ENCODE measurements at regions not wholly inside any gene's neighbourhood (a gene's known extent, or its start where the extent isn't known, plus 50 kb on each side); places are given as distances from the start of the nearest gene placed in this dataset.

DNA sequence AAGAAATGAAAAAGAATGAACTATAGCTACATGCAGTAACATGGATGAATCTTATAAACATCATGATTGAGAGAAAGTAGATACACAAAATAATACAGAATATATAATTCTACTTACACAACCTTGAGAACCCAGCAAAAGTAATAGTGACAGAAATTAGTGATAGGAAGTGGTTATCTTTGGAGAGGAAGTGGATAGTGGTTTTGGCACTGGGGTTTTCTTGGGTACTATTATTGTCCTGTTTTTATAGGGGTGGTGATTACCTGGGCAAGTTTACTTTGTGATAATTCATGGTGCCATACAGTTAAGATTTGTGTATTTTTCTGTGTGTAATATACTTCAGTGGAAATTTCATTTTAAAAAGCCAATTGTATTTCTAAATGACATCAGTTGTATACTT, 352.7 kb downstream of the AEBP2 start:
- Histone ChIP-seq H3K27ac (ENCODE audit: low read depth in 1 of 2, low read length in 2 of 2) (no peak overlapping the region), H3K4me1 (ENCODE audit: insufficient read depth, low read length) (no peaks in the 10 kb centered on the region), H3K27me3 (ENCODE audit: control insufficient read depth in 1 of 2, insufficient read depth in 2 of 2, low read length in 2 of 2) (no peaks in the 10 kb centered on the region), H3K36me3 (ENCODE audit: insufficient read depth, low read length) (no peaks in the 10 kb centered on the region), H3K9me3 (ENCODE audit: control insufficient read depth in 1 of 2, insufficient read depth in 1 of 2, low read length in 2 of 2) (no peaks in the 10 kb centered on the region), H3K4me3 (ENCODE audit: low read length) (no peak overlapping the region)
- CTCF ChIA-PET: no interaction called here
- Mint-ChIP-seq H3K27me3 (no peaks in the 10 kb centered on the region), H3K27ac (no peak overlapping the region), H3K4me3 (no peak overlapping the region), H3K36me3 (ENCODE audit: low read depth) (no peaks in the 10 kb centered on the region), H3K9me3 (no peaks in the 10 kb centered on the region), H3K4me1 (ENCODE audit: low read depth) (peaks cover 17% of the 10 kb centered on the region)
- peak in 2 of 14 experiments; percentile 6 to 72 for DNase-seq
- TF ChIP-seq, protein P1, sequence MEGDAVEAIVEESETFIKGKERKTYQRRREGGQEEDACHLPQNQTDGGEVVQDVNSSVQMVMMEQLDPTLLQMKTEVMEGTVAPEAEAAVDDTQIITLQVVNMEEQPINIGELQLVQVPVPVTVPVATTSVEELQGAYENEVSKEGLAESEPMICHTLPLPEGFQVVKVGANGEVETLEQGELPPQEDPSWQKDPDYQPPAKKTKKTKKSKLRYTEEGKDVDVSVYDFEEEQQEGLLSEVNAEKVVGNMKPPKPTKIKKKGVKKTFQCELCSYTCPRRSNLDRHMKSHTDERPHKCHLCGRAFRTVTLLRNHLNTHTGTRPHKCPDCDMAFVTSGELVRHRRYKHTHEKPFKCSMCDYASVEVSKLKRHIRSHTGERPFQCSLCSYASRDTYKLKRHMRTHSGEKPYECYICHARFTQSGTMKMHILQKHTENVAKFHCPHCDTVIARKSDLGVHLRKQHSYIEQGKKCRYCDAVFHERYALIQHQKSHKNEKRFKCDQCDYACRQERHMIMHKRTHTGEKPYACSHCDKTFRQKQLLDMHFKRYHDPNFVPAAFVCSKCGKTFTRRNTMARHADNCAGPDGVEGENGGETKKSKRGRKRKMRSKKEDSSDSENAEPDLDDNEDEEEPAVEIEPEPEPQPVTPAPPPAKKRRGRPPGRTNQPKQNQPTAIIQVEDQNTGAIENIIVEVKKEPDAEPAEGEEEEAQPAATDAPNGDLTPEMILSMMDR (IDR thresholded peaks at IDR 0.05): no peak
- intact Hi-C loops (cut with DNase I, micrococcal nuclease): no loop called here
- POLR2A ChIA-PET: no interaction called here
- ATAC-seq (ENCODE audit: poor library complexity): no peak

DNA sequence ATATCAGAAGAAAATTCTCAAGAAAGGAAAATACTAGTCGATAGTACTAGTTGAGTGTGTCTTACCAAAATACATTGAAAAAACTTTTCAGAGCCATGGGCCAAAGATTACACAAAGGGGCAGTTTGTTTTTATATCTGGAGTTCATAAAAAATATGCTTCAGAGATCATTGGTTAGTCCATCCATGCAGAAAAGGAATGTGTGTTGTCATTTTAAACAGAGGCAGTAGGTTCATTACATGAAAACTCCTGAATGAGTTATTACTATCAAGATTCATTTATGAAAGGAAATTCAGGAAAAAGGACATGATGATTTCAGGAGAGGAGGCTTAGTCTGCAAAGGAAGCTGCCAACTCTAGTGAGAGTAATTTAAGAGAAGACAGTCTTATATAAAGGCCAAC, 354.8 kb downstream of the AEBP2 start:
- H3K27ac Mint-ChIP-seq: no peak overlapping the region
- intact Hi-C loops (cut with DNase I, micrococcal nuclease): no loop called here
- TF ChIP-seq, protein P1 (IDR thresholded peaks at IDR 0.05): no peak
- ATAC-seq (ENCODE audit: poor library complexity) (no peak), DNase-seq (no peak)
- no peaks in the 10 kb centered on the region for H3K9me3 Mint-ChIP-seq
- H3K27me3 Mint-ChIP-seq: no peaks in the 10 kb centered on the region
- peaks cover 17% of the 10 kb centered on the region for H3K4me1 Mint-ChIP-seq (ENCODE audit: low read depth)
- ChIA-PET POLR2A (no interaction called here), CTCF (interaction anchor here (0.6 kb wide), 1 partner anchor 80 kb away, joined by 3 read pairs; no protein-coding TSS in a partner anchor)
- H3K4me3 Mint-ChIP-seq: no peak overlapping the region
- peaks cover 0 to 8% of the 10 kb centered on the region in 2 experiments for H3K9me3 ChIP-seq (ENCODE audit: control insufficient read depth in 1 of 2, insufficient read depth in 1 of 2, low read length in 2 of 2)
- no peaks in the 10 kb centered on the region for H3K27me3 ChIP-seq (ENCODE audit: control insufficient read depth in 1 of 2, insufficient read depth in 2 of 2, low read length in 2 of 2)
- no peaks in the 10 kb centered on the region for H3K36me3 ChIP-seq (ENCODE audit: insufficient read depth, low read length)
- H3K27ac ChIP-seq (ENCODE audit: low read depth in 1 of 2, low read length in 2 of 2): no peak overlapping the region
- no peak overlapping the region for H3K4me3 ChIP-seq (ENCODE audit: low read length)
- no peaks in the 10 kb centered on the region for H3K4me1 ChIP-seq (ENCODE audit: insufficient read depth, low read length)
- H3K36me3 Mint-ChIP-seq (ENCODE audit: low read depth): no peaks in the 10 kb centered on the region

DNA sequence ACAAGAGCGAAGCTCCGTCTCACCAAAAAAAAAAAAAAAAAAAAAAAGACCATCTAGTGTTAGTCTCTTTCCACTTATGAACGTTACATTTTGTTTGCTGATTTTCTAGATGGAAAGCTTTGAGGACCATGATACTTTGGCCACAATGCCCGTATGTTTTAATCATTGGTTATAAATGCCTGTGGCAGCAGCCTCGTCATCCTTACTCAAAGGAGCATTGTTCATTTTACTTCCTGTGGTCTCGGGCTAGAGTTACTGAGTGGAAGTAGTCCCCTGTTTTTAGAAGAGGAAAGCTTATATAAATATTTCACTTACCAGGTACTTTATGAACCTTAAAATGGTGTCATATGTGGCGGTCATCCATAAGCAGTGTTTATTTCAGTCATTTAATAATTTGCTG, 359.9 kb downstream of the AEBP2 start:
- TF ChIP-seq, protein P1 (IDR thresholded peaks at IDR 0.05): no peak
- Histone ChIP-seq H3K4me3 (ENCODE audit: low read length) (no peak overlapping the region), H3K27me3 (ENCODE audit: control insufficient read depth in 1 of 2, insufficient read depth in 2 of 2, low read length in 2 of 2) (no peaks in the 10 kb centered on the region), H3K9me3 (ENCODE audit: control insufficient read depth in 1 of 2, insufficient read depth in 1 of 2, low read length in 2 of 2) (peaks cover 0 to 8% of the 10 kb centered on the region in 2 experiments), H3K36me3 (ENCODE audit: insufficient read depth, low read length) (no peaks in the 10 kb centered on the region), H3K27ac (ENCODE audit: low read depth in 1 of 2, low read length in 2 of 2) (no peak overlapping the region), H3K4me1 (ENCODE audit: insufficient read depth, low read length) (no peaks in the 10 kb centered on the region)
- no peaks in the 10 kb centered on the region for H3K9me3 Mint-ChIP-seq
- CTCF ChIA-PET: no interaction called here
- H3K27ac Mint-ChIP-seq: no peak overlapping the region
- H3K4me3 Mint-ChIP-seq: no peak overlapping the region
- no peak for ATAC-seq (ENCODE audit: poor library complexity)
- no peaks in the 10 kb centered on the region for H3K27me3 Mint-ChIP-seq
- DNase-seq: no peak
- no peaks in the 10 kb centered on the region for H3K36me3 Mint-ChIP-seq (ENCODE audit: low read depth)
- no peaks in the 10 kb centered on the region for H3K4me1 Mint-ChIP-seq (ENCODE audit: low read depth)
- intact Hi-C loops (cut with DNase I, micrococcal nuclease): no loop called here
- POLR2A ChIA-PET: no interaction called here

All from CD4-positive, alpha-beta T cell (primary cell).